Activated CD4-positive, alpha-beta T cell treated with anti-CD3 and anti-CD28 coated beads, Interleukin-2, amount 10 ng/mL, durations not matched to agents 7 days and 5 days (primary cell): ENCODE measurements at regions not wholly inside any gene's neighbourhood (a gene's known extent, or its start where the extent isn't known, plus 50 kb on each side); places are given as distances from the start of the nearest gene placed in this dataset.

Experiments
- CTCF ChIA-PET: fragments of 350-600 bp; sonication (Branson Sonifier 250); formaldehyde crosslinking; loops from one replicate; lab custom pipeline; 2021; ENCODE audit warnings: antibody characterized with exemption; lab: Charles Lee
- POLR2A ChIA-PET: fragments of 350-600 bp; sonication (Branson Sonifier 250); formaldehyde crosslinking; loops from one replicate; lab custom pipeline; 2021; ENCODE audit warnings: antibody characterized with exemption; lab: Charles Lee
- DNase-seq: peaks from one replicate; pipeline ENCODE4 v3.0.0-alpha.2; 2020
- H3K27ac Mint-ChIP-seq: one replicate; pipeline ENCODE4 v1.8.0; 2021; ENCODE audit warnings: mild to moderate bottlenecking, moderate library complexity, mixed read lengths
- H3K27me3 Mint-ChIP-seq: one replicate; pipeline ENCODE4 v1.8.0; 2021; ENCODE audit warnings: mixed read lengths
- H3K36me3 Mint-ChIP-seq: one replicate; pipeline ENCODE4 v1.8.0; 2021; ENCODE audit warnings: low read depth, mixed read lengths
- H3K4me1 Mint-ChIP-seq: one replicate; pipeline ENCODE4 v1.8.0; 2021; ENCODE audit warnings: mixed read lengths
- H3K4me3 Mint-ChIP-seq: one replicate; pipeline ENCODE4 v1.8.0; 2021; ENCODE audit warnings: mild to moderate bottlenecking, moderate library complexity, mixed read lengths
- H3K9me3 Mint-ChIP-seq: one replicate; pipeline ENCODE4 v1.8.0; 2021; ENCODE audit warnings: mixed read lengths

GRCh38 chr15:66843581-66843980, 141.5 kb downstream of the SMAD6 start:
- ChIA-PET POLR2A (no interaction called here), CTCF (no interaction called here)
- H3K4me1 Mint-ChIP-seq = peaks cover 2% of the 10 kb centered on the region
- no peak for DNase-seq
- no peak overlapping the region for H3K4me3 Mint-ChIP-seq
- no peaks in the 10 kb centered on the region for H3K9me3 Mint-ChIP-seq
- peaks cover 49% of the 10 kb centered on the region for H3K27me3 Mint-ChIP-seq
- H3K36me3 Mint-ChIP-seq = no peaks in the 10 kb centered on the region
- no peak overlapping the region for H3K27ac Mint-ChIP-seq

GRCh38 chr15:66844041-66844746, 142.2 kb downstream of the SMAD6 start:
- Mint-ChIP-seq H3K4me3 (no peak overlapping the region), H3K9me3 (no peaks in the 10 kb centered on the region), H3K4me1 (peaks cover 2% of the 10 kb centered on the region), H3K27me3 (peaks cover 49% of the 10 kb centered on the region), H3K36me3 (no peaks in the 10 kb centered on the region), H3K27ac (no peak overlapping the region)
- ChIA-PET POLR2A (no interaction called here), CTCF (interaction anchor here (1.0 to 1.9 kb wide), 2 partner anchors 8 to 137 kb away, joined by 4 to 5 read pairs; no protein-coding TSS in a partner anchor)
- DNase-seq = no peak

- CTCF ChIA-PET = interaction anchor here (1.0 to 1.9 kb wide), 2 partner anchors 9 to 138 kb away, joined by 4 to 5 read pairs; no protein-coding TSS in a partner anchor
- DNase-seq = no peak
- Mint-ChIP-seq H3K9me3 (no peaks in the 10 kb centered on the region), H3K4me1 (peaks cover 2% of the 10 kb centered on the region), H3K27me3 (peaks cover 47% of the 10 kb centered on the region), H3K27ac (no peak overlapping the region), H3K36me3 (no peaks in the 10 kb centered on the region), H3K4me3 (no peak overlapping the region)
- POLR2A ChIA-PET = no interaction called here
These were observed 142.7 kb downstream of the SMAD6 start for GRCh38 chr15:66844747-66845145.

- Mint-ChIP-seq H3K4me3 (no peak overlapping the region), H3K27me3 (peaks cover 46% of the 10 kb centered on the region), H3K36me3 (no peaks in the 10 kb centered on the region), H3K27ac (no peak overlapping the region), H3K9me3 (no peaks in the 10 kb centered on the region), H3K4me1 (peaks cover 2% of the 10 kb centered on the region)
- ChIA-PET POLR2A (no interaction called here), CTCF (interaction anchor here (1.0 to 1.9 kb wide), 2 partner anchors 10 to 139 kb away, joined by 4 to 5 read pairs; no protein-coding TSS in a partner anchor)
- DNase-seq = no peak
These were observed 143.3 kb downstream of the SMAD6 start for GRCh38 chr15:66845266-66845785.

GRCh38 chr15:66846031-66846430, 144.0 kb downstream of the SMAD6 start:
- Mint-ChIP-seq H3K4me3 (no peak overlapping the region), H3K27me3 (peaks cover 41% of the 10 kb centered on the region), H3K36me3 (no peaks in the 10 kb centered on the region), H3K27ac (no peak overlapping the region), H3K9me3 (no peaks in the 10 kb centered on the region), H3K4me1 (peaks cover 3% of the 10 kb centered on the region)
- no peak for DNase-seq
- CTCF ChIA-PET = interaction anchor here (0.6 to 1.9 kb wide), 2 partner anchors 10 to 89 kb away, joined by 3 to 5 read pairs; no protein-coding TSS in a partner anchor
- POLR2A ChIA-PET = no interaction called here

- DNase-seq = no peak
- no peak overlapping the region for H3K4me3 Mint-ChIP-seq
- ChIA-PET CTCF (no interaction called here), POLR2A (no interaction called here)
- H3K36me3 Mint-ChIP-seq = no peaks in the 10 kb centered on the region
- no peak overlapping the region for H3K27ac Mint-ChIP-seq
- H3K27me3 Mint-ChIP-seq = peaks cover 33% of the 10 kb centered on the region
- H3K4me1 Mint-ChIP-seq = peaks cover 7% of the 10 kb centered on the region
- no peaks in the 10 kb centered on the region for H3K9me3 Mint-ChIP-seq
These were observed 144.8 kb downstream of the SMAD6 start for GRCh38 chr15:66846811-66847210.

- POLR2A ChIA-PET = no interaction called here
- peaks cover 31% of the 10 kb centered on the region for H3K27me3 Mint-ChIP-seq
- CTCF ChIA-PET = no interaction called here
These were observed 145.5 kb downstream of the SMAD6 start for GRCh38 chr15:66847565-66847991.

GRCh38 chr15:66848116-66848515, 146.1 kb downstream of the SMAD6 start:
- peaks cover 30% of the 10 kb centered on the region for H3K27me3 Mint-ChIP-seq
- CTCF ChIA-PET = interaction anchor here (0.6 to 1.0 kb wide), 2 partner anchors 143 to 239 kb away, joined by 3 to 4 read pairs; no protein-coding TSS in a partner anchor

More at GRCh38 chr15:66847565-66847991, 145.5 kb downstream of the SMAD6 start:
- H3K4me1 Mint-ChIP-seq = peaks cover 9% of the 10 kb centered on the region
- H3K27ac Mint-ChIP-seq = no peak overlapping the region
- H3K9me3 Mint-ChIP-seq = no peaks in the 10 kb centered on the region
- DNase-seq = no peak
- H3K36me3 Mint-ChIP-seq = no peaks in the 10 kb centered on the region
- H3K4me3 Mint-ChIP-seq = no peak overlapping the region

GRCh38 chr15:66848686-66849392, 146.8 kb downstream of the SMAD6 start:
- H3K4me3 Mint-ChIP-seq = no peak overlapping the region
- no peak for DNase-seq
- CTCF ChIA-PET = interaction anchor here (0.6 to 1.0 kb wide), 2 partner anchors 144 to 240 kb away, joined by 3 to 4 read pairs; no protein-coding TSS in a partner anchor
- no peaks in the 10 kb centered on the region for H3K9me3 Mint-ChIP-seq
- no peak overlapping the region for H3K27ac Mint-ChIP-seq
- POLR2A ChIA-PET = no interaction called here
- H3K4me1 Mint-ChIP-seq = peaks cover 7% of the 10 kb centered on the region
- H3K27me3 Mint-ChIP-seq = peaks cover 23% of the 10 kb centered on the region
- H3K36me3 Mint-ChIP-seq = no peaks in the 10 kb centered on the region

More at GRCh38 chr15:66848116-66848515, 146.1 kb downstream of the SMAD6 start:
- Mint-ChIP-seq H3K36me3 (no peaks in the 10 kb centered on the region), H3K4me3 (no peak overlapping the region), H3K9me3 (no peaks in the 10 kb centered on the region), H3K27ac (no peak overlapping the region), H3K4me1 (peaks cover 9% of the 10 kb centered on the region)
- no peak for DNase-seq
- POLR2A ChIA-PET = no interaction called here

GRCh38 chr15:66849393-66849745, 147.3 kb downstream of the SMAD6 start:
- CTCF ChIA-PET = no interaction called here
- H3K27ac Mint-ChIP-seq = no peak overlapping the region
- H3K36me3 Mint-ChIP-seq = no peaks in the 10 kb centered on the region
- H3K4me3 Mint-ChIP-seq = no peak overlapping the region
- H3K4me1 Mint-ChIP-seq = peaks cover 7% of the 10 kb centered on the region
- H3K9me3 Mint-ChIP-seq = no peaks in the 10 kb centered on the region
- peaks cover 18% of the 10 kb centered on the region for H3K27me3 Mint-ChIP-seq
- POLR2A ChIA-PET = no interaction called here
- no peak for DNase-seq

GRCh38 chr15:66849746-66850077, 147.7 kb downstream of the SMAD6 start:
- no peaks in the 10 kb centered on the region for H3K36me3 Mint-ChIP-seq
- POLR2A ChIA-PET = no interaction called here

GRCh38 chr15:66850078-66850991, 148.3 kb downstream of the SMAD6 start:
- DNase-seq = no peak

More at GRCh38 chr15:66849746-66850077, 147.7 kb downstream of the SMAD6 start:
- no peak overlapping the region for H3K27ac Mint-ChIP-seq
- CTCF ChIA-PET = interaction anchor here (1.2 to 3.6 kb wide), 5 partner anchors 14 to 379 kb away, joined by 3 to 18 read pairs (median 5); no protein-coding TSS in a partner anchor
- H3K9me3 Mint-ChIP-seq = no peaks in the 10 kb centered on the region
- peaks cover 7% of the 10 kb centered on the region for H3K4me1 Mint-ChIP-seq
- no peak for DNase-seq
- H3K27me3 Mint-ChIP-seq = peaks cover 14% of the 10 kb centered on the region
- no peak overlapping the region for H3K4me3 Mint-ChIP-seq

More at GRCh38 chr15:66850078-66850991, 148.3 kb downstream of the SMAD6 start:
- Mint-ChIP-seq H3K36me3 (no peaks in the 10 kb centered on the region), H3K27ac (no peak overlapping the region), H3K27me3 (peaks cover 10% of the 10 kb centered on the region), H3K9me3 (no peaks in the 10 kb centered on the region), H3K4me1 (peaks cover 7% of the 10 kb centered on the region), H3K4me3 (no peak overlapping the region)
- POLR2A ChIA-PET = no interaction called here
- CTCF ChIA-PET = interaction anchor here (0.6 to 3.6 kb wide), 9 partner anchors 14 to 379 kb away, joined by 3 to 18 read pairs (median 5); no protein-coding TSS in a partner anchor
